ENCODE measurements at regions not wholly inside any gene's neighbourhood (a gene's known extent, or its start where the extent isn't known, plus 50 kb on each side); places are given as distances from the start of the nearest gene placed in this dataset.

DNA sequence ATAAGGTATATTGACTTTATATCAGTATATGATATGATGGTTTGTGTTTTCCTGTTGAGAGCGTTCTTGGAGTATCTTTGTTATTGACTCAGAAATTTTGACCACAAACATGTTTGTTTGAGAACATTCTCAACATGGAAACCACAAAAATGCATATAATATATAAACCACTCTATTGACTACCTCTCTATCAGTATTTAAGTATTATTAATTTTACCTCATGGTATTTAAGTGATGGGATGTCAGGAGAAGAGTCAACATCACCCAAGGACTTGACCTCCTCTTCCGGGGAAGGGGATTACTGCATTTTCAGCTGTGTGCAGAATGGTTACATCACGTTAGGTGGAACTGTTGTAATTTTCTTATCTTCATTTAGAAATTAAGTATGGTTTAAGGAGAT lies 54.3 kb upstream of the PUDP start:
- no peaks in the 10 kb centered on the region for H3K36me3 Mint-ChIP-seq (ENCODE audit: low read depth)
- no peaks in the 10 kb centered on the region for H3K9me3 Mint-ChIP-seq
- no peak for DNase-seq (ENCODE audit: low read depth, low spot score)
- TF ChIP-seq CTCF (conservative IDR thresholded peaks at IDR 0.05) = no peak
- H3K27me3 Mint-ChIP-seq (ENCODE audit: low read depth) = no peaks in the 10 kb centered on the region
- no peak overlapping the region for H3K4me3 Mint-ChIP-seq
- no peak overlapping the region for H3K27ac Mint-ChIP-seq (ENCODE audit: unreplicated experiment)
- H3K4me1 Mint-ChIP-seq = peaks cover 4% of the 10 kb centered on the region

DNA sequence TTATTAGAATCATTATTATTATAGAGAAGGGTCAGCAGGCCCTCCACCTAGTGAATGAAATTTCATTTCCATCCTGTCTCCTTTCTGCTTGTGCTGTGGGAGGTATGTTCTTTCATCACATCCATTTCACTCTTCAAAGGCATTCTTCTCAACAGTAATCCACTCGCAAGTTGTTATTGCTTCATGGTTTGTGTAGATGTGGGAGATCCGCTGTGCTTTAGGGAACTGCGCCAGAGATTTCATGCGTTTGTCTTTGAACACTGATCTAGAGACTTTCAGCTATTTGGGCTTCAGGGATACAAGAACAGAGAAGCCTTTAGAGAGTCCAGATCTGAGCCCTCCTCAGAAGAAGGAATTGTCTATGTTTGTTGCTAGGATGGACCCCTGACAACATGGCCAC lies 53.5 kb upstream of the PUDP start:
- no peak for DNase-seq (ENCODE audit: low read depth, low spot score)
- Mint-ChIP-seq H3K36me3 (ENCODE audit: low read depth) (no peaks in the 10 kb centered on the region), H3K27me3 (ENCODE audit: low read depth) (no peaks in the 10 kb centered on the region), H3K27ac (ENCODE audit: unreplicated experiment) (no peak overlapping the region), H3K9me3 (no peaks in the 10 kb centered on the region), H3K4me1 (peaks cover 4% of the 10 kb centered on the region), H3K4me3 (no peak overlapping the region)
- no peak for TF ChIP-seq CTCF (conservative IDR thresholded peaks at IDR 0.05)

GRCh38 chrX:7198499-7198898 lies 50.5 kb upstream of the PUDP start:
- DNase-seq (ENCODE audit: low read depth, low spot score) = no peak
- H3K4me3 Mint-ChIP-seq = no peak overlapping the region
- peaks cover 5% of the 10 kb centered on the region for H3K4me1 Mint-ChIP-seq
- H3K27me3 Mint-ChIP-seq (ENCODE audit: low read depth) = no peaks in the 10 kb centered on the region
- no peak overlapping the region for H3K27ac Mint-ChIP-seq (ENCODE audit: unreplicated experiment)
- TF ChIP-seq CTCF (conservative IDR thresholded peaks at IDR 0.05) = no peak
- H3K36me3 Mint-ChIP-seq (ENCODE audit: low read depth) = no peaks in the 10 kb centered on the region
- no peaks in the 10 kb centered on the region for H3K9me3 Mint-ChIP-seq

All from neural crest cell (in vitro differentiated cells).